ENCODE measurements at regions not wholly inside any gene's neighbourhood (a gene's known extent, or its start where the extent isn't known, plus 50 kb on each side); places are given as distances from the start of the nearest gene placed in this dataset.

- Histone ChIP-seq H3K36me3 (ENCODE audit: control insufficient read depth in 2 of 2, insufficient read depth in 2 of 2, low read length in 1 of 2) (no peaks in the 10 kb centered on the region), H3K27ac (ENCODE audit: low read depth in 2 of 2, low read length in 1 of 2) (peak overlapping the region; percentile 66 to 71), H3K4me3 (ENCODE audit: low read depth in 1 of 2, low read length in 2 of 2) (no peak overlapping the region), H3K9me3 (ENCODE audit: control insufficient read depth in 2 of 2, insufficient read depth in 1 of 2, low read depth in 1 of 2, low read length in 1 of 2) (peaks cover 0 to 3% of the 10 kb centered on the region in 2 donors), H3K4me1 (ENCODE audit: control insufficient read depth in 2 of 2, insufficient read depth in 2 of 2, low read length in 1 of 2) (peaks cover 0 to 2% of the 10 kb centered on the region in 2 donors), H3K27me3 (ENCODE audit: control insufficient read depth in 1 of 2, insufficient read depth in 2 of 2, low read length in 2 of 2) (no peaks in the 10 kb centered on the region)
- WGBS, 2 donors = 61 to 67% methylated on average over 12 of the region's 12 CpGs
Observed at GRCh38 chr2:216572582-216573578, 60.3 kb upstream of the IGFBP2 start.

- H3K27ac ChIP-seq (ENCODE audit: low read depth in 2 of 2, low read length in 1 of 2) = peak overlapping the region in 1 of 2 donors; percentile 46
- H3K27me3 ChIP-seq (ENCODE audit: control insufficient read depth in 1 of 2, insufficient read depth in 2 of 2, low read length in 2 of 2) = no peaks in the 10 kb centered on the region
- WGBS, 2 donors = 46 to 63% methylated on average over 2 of the region's 2 CpGs
- no peaks in the 10 kb centered on the region for H3K36me3 ChIP-seq (ENCODE audit: control insufficient read depth in 2 of 2, insufficient read depth in 2 of 2, low read length in 1 of 2)
- H3K4me1 ChIP-seq (ENCODE audit: control insufficient read depth in 2 of 2, insufficient read depth in 2 of 2, low read length in 1 of 2) = peaks cover 0 to 2% of the 10 kb centered on the region in 2 donors
- H3K4me3 ChIP-seq (ENCODE audit: low read depth in 1 of 2, low read length in 2 of 2) = no peak overlapping the region
- peaks cover 0 to 3% of the 10 kb centered on the region in 2 donors for H3K9me3 ChIP-seq (ENCODE audit: control insufficient read depth in 2 of 2, insufficient read depth in 1 of 2, low read depth in 1 of 2, low read length in 1 of 2)
Observed at GRCh38 chr2:216574046-216574445, 59.2 kb upstream of the IGFBP2 start.

GRCh38 chr2:216574586-216574985, 58.6 kb upstream of the IGFBP2 start:
- 98 to 99% methylated on average over 3 of the region's 3 CpGs for WGBS, 2 donors
- peaks cover 0 to 2% of the 10 kb centered on the region in 2 donors for H3K4me1 ChIP-seq (ENCODE audit: control insufficient read depth in 2 of 2, insufficient read depth in 2 of 2, low read length in 1 of 2)

GRCh38 chr2:216575465-216575864, 57.8 kb upstream of the IGFBP2 start:
- 73 to 84% methylated on average over 1 of the region's 1 CpG for WGBS, 2 donors
- Histone ChIP-seq H3K4me1 (ENCODE audit: control insufficient read depth in 2 of 2, insufficient read depth in 2 of 2, low read length in 1 of 2) (peaks cover 0 to 2% of the 10 kb centered on the region in 2 donors), H3K36me3 (ENCODE audit: control insufficient read depth in 2 of 2, insufficient read depth in 2 of 2, low read length in 1 of 2) (no peaks in the 10 kb centered on the region), H3K27ac (ENCODE audit: low read depth in 2 of 2, low read length in 1 of 2) (no peak overlapping the region), H3K9me3 (ENCODE audit: control insufficient read depth in 2 of 2, insufficient read depth in 1 of 2, low read depth in 1 of 2, low read length in 1 of 2) (peaks cover 0 to 3% of the 10 kb centered on the region in 2 donors), H3K4me3 (ENCODE audit: low read depth in 1 of 2, low read length in 2 of 2) (no peak overlapping the region), H3K27me3 (ENCODE audit: control insufficient read depth in 1 of 2, insufficient read depth in 2 of 2, low read length in 2 of 2) (no peaks in the 10 kb centered on the region)

More at GRCh38 chr2:216574586-216574985, 58.6 kb upstream of the IGFBP2 start:
- H3K4me3 ChIP-seq (ENCODE audit: low read depth in 1 of 2, low read length in 2 of 2) = no peak overlapping the region
- peaks cover 0 to 3% of the 10 kb centered on the region in 2 donors for H3K9me3 ChIP-seq (ENCODE audit: control insufficient read depth in 2 of 2, insufficient read depth in 1 of 2, low read depth in 1 of 2, low read length in 1 of 2)
- no peaks in the 10 kb centered on the region for H3K36me3 ChIP-seq (ENCODE audit: control insufficient read depth in 2 of 2, insufficient read depth in 2 of 2, low read length in 1 of 2)
- no peak overlapping the region for H3K27ac ChIP-seq (ENCODE audit: low read depth in 2 of 2, low read length in 1 of 2)
- H3K27me3 ChIP-seq (ENCODE audit: control insufficient read depth in 1 of 2, insufficient read depth in 2 of 2, low read length in 2 of 2) = no peaks in the 10 kb centered on the region

GRCh38 chr2:216576616-216577015, 56.6 kb upstream of the IGFBP2 start:
- Histone ChIP-seq H3K36me3 (ENCODE audit: control insufficient read depth in 2 of 2, insufficient read depth in 2 of 2, low read length in 1 of 2) (no peaks in the 10 kb centered on the region), H3K4me3 (ENCODE audit: low read depth in 1 of 2, low read length in 2 of 2) (no peak overlapping the region), H3K27ac (ENCODE audit: low read depth in 2 of 2, low read length in 1 of 2) (no peak overlapping the region), H3K9me3 (ENCODE audit: control insufficient read depth in 2 of 2, insufficient read depth in 1 of 2, low read depth in 1 of 2, low read length in 1 of 2) (peaks cover 0 to 3% of the 10 kb centered on the region in 2 donors), H3K27me3 (ENCODE audit: control insufficient read depth in 1 of 2, insufficient read depth in 2 of 2, low read length in 2 of 2) (no peaks in the 10 kb centered on the region), H3K4me1 (ENCODE audit: control insufficient read depth in 2 of 2, insufficient read depth in 2 of 2, low read length in 1 of 2) (peaks cover 0 to 2% of the 10 kb centered on the region in 2 donors)
- WGBS, 2 donors = 86% methylated on average over 4 of the region's 4 CpGs

- Histone ChIP-seq H3K27ac (ENCODE audit: low read depth in 2 of 2, low read length in 1 of 2) (no peak overlapping the region), H3K4me3 (ENCODE audit: low read depth in 1 of 2, low read length in 2 of 2) (no peak overlapping the region), H3K27me3 (ENCODE audit: control insufficient read depth in 1 of 2, insufficient read depth in 2 of 2, low read length in 2 of 2) (no peaks in the 10 kb centered on the region), H3K36me3 (ENCODE audit: control insufficient read depth in 2 of 2, insufficient read depth in 2 of 2, low read length in 1 of 2) (no peaks in the 10 kb centered on the region), H3K9me3 (ENCODE audit: control insufficient read depth in 2 of 2, insufficient read depth in 1 of 2, low read depth in 1 of 2, low read length in 1 of 2) (peaks cover 0 to 3% of the 10 kb centered on the region in 2 donors), H3K4me1 (ENCODE audit: control insufficient read depth in 2 of 2, insufficient read depth in 2 of 2, low read length in 1 of 2) (no peaks in the 10 kb centered on the region)
- 93 to 97% methylated on average over 1 of the region's 1 CpG for WGBS, 2 donors
Observed at GRCh38 chr2:216578325-216578724, 54.9 kb upstream of the IGFBP2 start.

- Histone ChIP-seq H3K4me1 (ENCODE audit: control insufficient read depth in 2 of 2, insufficient read depth in 2 of 2, low read length in 1 of 2) (no peaks in the 10 kb centered on the region), H3K4me3 (ENCODE audit: low read depth in 1 of 2, low read length in 2 of 2) (no peak overlapping the region), H3K27me3 (ENCODE audit: control insufficient read depth in 1 of 2, insufficient read depth in 2 of 2, low read length in 2 of 2) (no peaks in the 10 kb centered on the region), H3K36me3 (ENCODE audit: control insufficient read depth in 2 of 2, insufficient read depth in 2 of 2, low read length in 1 of 2) (no peaks in the 10 kb centered on the region), H3K9me3 (ENCODE audit: control insufficient read depth in 2 of 2, insufficient read depth in 1 of 2, low read depth in 1 of 2, low read length in 1 of 2) (no peaks in the 10 kb centered on the region), H3K27ac (ENCODE audit: low read depth in 2 of 2, low read length in 1 of 2) (no peak overlapping the region)
- 69 to 71% methylated on average over 8 of the region's 8 CpGs for WGBS, 2 donors
Observed at GRCh38 chr2:216583147-216583546, 50.1 kb upstream of the IGFBP2 start.

Measured in esophagus (tissue), 2 donors.